GM18499 (cell line): ENCODE measurements at regions not wholly inside any gene's neighbourhood (a gene's known extent, or its start where the extent isn't known, plus 50 kb on each side); places are given as distances from the start of the nearest gene placed in this dataset.

ENCODE experiments used
- ATAC-seq: cut with Tn5 transposase; IDR thresholded peaks from one replicate; pipeline ENCODE4 v1.9.1; 2021; ENCODE audit warnings: moderate number of reproducible peaks; ENCODE audit not compliant: insufficient read depth, unreplicated experiment

GRCh38 chr5:133718457-133718856, 106.1 kb upstream of the FSTL4 start:
- ATAC-seq = no peak

- no peak for ATAC-seq
Observed at GRCh38 chr5:133716532-133717183, 104.3 kb upstream of the FSTL4 start.

DNA sequence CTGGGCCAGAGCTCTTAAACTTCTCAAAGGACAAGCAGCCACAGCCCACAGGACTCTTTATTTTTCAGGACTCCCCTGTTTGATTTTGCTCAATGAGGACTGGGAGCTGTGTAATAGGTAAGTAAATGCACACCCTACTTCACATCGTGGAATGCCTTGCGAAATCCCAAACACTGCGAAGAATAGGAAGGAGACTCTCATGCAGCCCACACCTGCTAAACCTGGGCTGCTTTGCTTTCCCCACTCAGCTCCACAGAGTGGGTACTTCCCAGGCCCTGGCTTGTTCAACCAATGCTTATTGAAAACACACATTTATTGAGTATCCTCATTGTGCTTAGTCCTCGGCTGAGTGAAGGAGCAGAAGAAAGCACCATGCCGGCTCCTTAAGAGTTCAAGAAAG, 103.3 kb upstream of the FSTL4 start:
- no peak for ATAC-seq

DNA sequence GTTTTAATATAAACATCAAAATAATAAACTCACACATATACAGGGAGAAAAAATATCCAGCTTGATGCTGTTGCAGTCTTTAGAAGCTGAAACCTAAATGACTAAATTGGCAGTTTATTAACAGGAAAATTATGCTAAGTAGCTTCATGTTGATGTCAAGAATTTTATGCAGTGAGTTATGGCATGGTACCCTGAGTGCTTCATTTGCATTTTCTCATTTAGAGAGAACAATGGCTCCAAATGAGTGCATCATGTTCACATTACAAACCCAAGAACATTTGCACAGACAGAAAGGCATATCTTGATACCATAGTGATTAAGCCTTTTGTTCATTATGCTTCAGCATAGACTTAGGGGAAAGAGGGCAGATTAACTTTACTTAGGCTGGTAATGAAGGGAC, 102.9 kb upstream of the FSTL4 start:
- ATAC-seq = no peak

DNA sequence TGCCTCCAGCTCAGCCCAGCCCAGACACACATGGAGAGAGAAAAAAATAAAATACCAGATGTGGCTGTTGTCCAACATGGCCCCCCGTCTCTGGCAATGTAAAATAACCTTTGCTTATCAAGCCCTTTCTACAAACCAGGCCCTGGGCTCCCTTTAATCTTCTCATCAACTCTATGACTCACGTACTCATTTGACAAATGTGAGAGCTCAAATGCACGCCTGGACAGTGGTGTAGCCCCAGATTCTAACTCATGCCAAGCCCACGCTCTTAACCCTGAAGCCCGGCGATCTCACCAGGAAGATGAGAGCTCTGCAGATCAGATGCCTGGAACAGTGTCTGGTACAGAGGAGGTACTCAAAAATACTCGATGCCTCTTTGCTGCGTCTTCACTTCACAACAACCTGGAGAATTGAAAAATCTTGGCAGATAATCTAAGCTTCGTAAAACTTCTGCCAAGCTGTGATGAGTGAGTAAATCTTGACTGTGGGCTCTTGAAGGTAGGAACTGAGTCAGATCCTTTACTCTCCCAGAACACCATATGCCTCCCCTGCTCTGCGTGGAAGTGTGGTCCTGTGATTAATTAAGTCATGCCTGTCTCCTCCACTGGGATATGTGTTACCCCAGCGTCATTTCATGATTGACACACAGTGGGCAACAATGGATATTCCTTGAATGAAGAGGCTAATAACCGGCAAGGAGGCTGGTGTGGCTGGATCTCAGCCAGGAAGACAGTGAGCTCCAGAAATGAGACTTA, 102.0 kb upstream of the FSTL4 start:
- ATAC-seq = no peak

- no peak for ATAC-seq
Observed at GRCh38 chr5:133713751-133714150, 101.4 kb upstream of the FSTL4 start.

DNA sequence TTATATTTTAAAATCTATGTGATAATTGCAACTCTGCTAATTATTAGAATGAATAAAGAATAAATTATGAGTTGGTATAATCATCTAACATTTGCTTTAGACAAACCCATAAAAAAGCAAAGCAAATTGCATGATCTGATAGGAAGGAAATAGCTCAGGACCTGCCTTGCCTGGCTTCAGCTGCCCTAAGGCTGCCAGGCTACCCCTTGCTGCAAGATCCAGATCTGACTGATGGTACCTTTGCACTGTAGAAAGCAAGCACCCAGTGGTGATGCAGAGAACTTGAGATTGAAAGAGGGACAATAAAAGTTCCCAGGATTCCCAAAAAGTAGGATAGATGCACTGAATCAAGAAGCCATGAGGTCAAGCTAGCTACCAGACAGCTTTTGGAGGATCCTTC, 100.9 kb upstream of the FSTL4 start:
- ATAC-seq = no peak

GRCh38 chr5:133712562-133712961, 100.2 kb upstream of the FSTL4 start:
- ATAC-seq = no peak

GRCh38 chr5:133709209-133709725, 96.9 kb upstream of the FSTL4 start:
- no peak for ATAC-seq

DNA sequence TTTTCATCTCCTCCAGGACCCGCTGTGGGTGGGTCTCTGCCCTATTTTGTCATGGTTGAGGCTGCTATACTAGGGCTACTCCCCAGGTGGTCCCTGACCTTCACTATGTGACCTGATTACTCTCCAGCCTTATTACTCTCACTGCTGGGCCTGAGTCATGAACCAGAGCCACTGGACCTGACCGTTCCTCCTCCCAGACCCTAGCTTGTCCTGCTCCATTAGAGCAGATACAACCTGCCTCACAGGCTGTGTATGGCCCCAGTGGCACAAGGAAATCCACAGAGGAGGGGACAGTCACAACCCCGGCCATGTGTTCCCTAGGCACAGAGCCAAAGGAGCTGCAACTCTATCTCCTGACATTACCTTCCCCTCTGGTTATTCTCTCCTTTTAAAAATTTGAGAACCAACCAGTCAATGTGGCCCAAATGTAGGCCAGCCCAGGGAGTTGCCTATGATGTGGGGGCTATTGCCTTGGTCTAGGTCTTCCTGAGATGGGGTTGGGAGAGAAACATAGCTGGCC, 96.0 kb upstream of the FSTL4 start:
- no peak for ATAC-seq

- no peak for ATAC-seq
Observed at GRCh38 chr5:133707629-133708028, 95.3 kb upstream of the FSTL4 start.

DNA sequence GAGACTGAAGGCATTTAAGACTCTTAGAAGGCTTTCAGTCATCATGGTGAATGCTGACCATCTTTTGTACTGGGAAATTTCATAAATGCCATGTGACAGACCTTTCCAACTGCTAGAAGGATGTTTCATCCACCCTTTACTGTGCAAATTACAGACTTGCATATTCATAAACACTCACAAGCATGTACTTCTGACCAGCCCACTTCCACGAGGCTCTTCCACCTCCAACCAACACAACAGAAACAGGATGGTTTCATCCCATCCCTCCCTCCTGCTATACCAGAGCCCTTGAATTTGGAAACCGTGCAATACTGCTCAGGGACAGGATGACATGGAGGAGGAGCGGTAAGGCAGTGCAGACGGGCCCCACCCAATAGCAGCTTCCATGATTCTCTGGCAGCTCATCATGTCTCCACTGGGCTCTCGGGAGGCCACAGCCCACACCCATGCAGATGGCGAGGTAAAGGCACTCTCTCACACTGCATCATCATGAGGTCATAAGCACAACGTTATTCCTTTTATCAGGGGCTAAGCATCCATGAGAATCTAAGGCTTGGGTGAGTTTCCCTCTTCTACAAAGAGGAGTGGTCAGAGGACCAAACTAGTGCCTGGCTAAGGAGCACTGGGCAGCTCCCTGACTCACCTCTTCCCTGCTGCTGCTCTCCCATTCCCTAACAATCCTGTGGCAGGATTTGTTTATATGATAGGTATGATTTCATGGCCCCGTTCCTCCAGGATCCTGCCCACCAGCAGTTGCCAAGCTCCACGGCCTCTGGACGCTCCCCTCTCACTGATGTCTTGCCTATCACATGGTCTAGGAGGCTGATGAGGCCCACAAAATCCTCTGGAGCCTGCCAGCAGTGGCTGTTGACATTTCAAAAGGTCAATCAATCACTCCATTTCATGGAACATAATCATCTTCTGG, 94.4 kb upstream of the FSTL4 start:
- ATAC-seq = no peak

DNA sequence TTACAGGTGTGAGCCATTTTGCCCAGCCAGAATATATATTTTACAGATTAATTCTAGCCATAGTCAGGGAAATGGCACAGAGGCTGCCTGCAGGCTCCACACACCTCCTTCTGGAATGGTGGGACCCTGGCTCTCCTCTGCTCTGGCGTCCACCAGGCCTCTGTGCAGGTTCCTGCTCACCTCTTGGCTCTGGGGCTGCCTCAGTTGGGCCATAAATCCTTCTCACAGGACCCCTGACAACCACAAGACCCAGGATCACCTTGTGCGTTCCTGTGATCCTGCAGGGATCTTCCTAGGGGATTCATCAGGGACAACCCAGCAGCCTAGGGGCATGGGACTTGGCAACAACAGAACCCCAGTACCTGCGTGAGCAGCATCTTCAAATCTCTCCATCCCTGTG, 93.0 kb upstream of the FSTL4 start:
- ATAC-seq = no peak

- no peak for ATAC-seq
Observed at GRCh38 chr5:133704411-133704810, 92.1 kb upstream of the FSTL4 start.

- no peak for ATAC-seq
Observed at GRCh38 chr5:133703935-133704334, 91.6 kb upstream of the FSTL4 start.

GRCh38 chr5:133702791-133703770, 90.7 kb upstream of the FSTL4 start:
- no peak for ATAC-seq

DNA sequence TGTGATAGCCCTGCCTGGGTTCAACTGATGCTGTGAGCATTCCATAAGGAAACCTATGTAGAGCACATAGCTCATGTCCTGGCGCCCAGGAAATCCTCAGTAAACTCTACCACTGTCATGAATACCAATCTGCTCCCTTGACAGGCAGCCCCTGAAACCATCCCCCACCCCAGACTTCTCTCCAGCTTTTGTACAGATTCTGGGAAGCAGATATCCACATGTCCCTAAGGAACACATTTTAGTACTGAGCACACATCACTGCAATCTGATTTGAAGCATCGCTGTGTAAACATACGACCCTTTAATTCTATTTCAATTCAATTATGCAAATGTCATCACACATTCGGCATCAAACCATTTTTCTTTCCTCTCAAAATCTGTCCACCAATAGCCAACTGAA, 89.5 kb upstream of the FSTL4 start:
- ATAC-seq = no peak

DNA sequence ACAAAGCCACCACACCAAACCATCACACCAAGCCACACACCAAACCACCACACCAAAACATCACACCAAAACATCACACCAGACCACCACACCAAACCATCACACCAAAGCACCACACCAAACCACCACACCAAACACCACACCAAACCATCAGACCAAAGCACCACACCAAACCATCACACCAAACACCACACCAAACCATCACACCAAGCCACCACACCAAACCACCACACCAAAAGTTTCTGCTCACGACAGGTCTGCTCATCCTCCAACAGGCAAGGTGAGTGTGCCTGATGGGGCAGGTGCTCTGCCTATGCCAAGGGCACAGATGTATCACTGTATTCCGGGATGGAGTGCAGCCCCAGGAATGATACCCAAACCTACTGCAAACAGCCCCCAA, 87.9 kb upstream of the FSTL4 start:
- ATAC-seq = no peak
